Hepatocyte (in vitro differentiated cells): ENCODE measurements at regions not wholly inside any gene's neighbourhood (a gene's known extent, or its start where the extent isn't known, plus 50 kb on each side); places are given as distances from the start of the nearest gene placed in this dataset.

Source experiments
- CTCF ChIP-seq: fragments of 200-600 bp; sonication (generic); IDR thresholded peaks from 2 replicates; pipeline ENCODE4 v1.5.1; 2016; ENCODE audit warnings: antibody characterized with exemption, mild to moderate bottlenecking; ENCODE audit not compliant: poor library complexity
- EZH2 ChIP-seq: fragments of 200-600 bp; sonication (generic); IDR thresholded peaks from 2 replicates; pipeline ENCODE4 v1.6.1; 2016; ENCODE audit warnings: antibody characterized with exemption, mild to moderate bottlenecking, borderline replicate concordance

- TF ChIP-seq EZH2 (no peak), CTCF (no peak)
Observed at GRCh38 chrX:15947648-15948317, 93.2 kb upstream of the AP1S2 start.
